ENCODE measurements at regions not wholly inside any gene's neighbourhood (a gene's known extent, or its start where the extent isn't known, plus 50 kb on each side); places are given as distances from the start of the nearest gene placed in this dataset.

DNA sequence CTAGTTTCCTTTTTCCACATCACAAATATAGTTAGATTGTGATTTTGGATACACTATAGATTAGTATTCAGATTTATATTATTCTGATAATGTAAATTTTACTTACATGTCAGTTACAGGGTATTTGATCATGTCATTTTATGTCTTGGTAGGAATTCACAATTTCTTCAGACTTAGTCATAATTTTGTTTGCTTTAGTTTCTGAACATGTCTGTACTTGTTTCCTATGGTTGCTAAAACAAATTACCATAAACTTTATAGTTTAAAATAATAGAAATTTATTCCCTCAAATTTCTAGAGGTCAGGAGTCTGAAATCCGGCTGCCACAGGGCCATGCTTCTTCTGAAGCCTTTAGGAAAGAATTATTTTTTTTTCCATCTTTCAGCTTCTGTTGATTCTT is 1817.2 kb upstream of the CDH9 start:
- Histone ChIP-seq H3K9me3 (ENCODE audit: control insufficient read depth in 2 of 3, insufficient read depth in 1 of 3, low read length in 3 of 3) (no peaks in the 10 kb centered on the region), H3K27me3 (ENCODE audit: control insufficient read depth, insufficient read depth, low read length) (no peaks in the 10 kb centered on the region), H3K27ac (ENCODE audit: low read depth in 2 of 2, low read length in 2 of 2) (no peak overlapping the region), H3K9ac (ENCODE audit: low read length in 3 of 3) (no peak overlapping the region), H3K4me3 (ENCODE audit: low read length in 3 of 3) (no peak overlapping the region), H3K36me3 (ENCODE audit: control insufficient read depth in 2 of 3, insufficient read depth in 3 of 3, low read length in 3 of 3) (no peaks in the 10 kb centered on the region), H3K4me1 (ENCODE audit: control insufficient read depth in 2 of 3, insufficient read depth in 2 of 3, low read depth in 1 of 3, low read length in 3 of 3) (no peaks in the 10 kb centered on the region)
- no peak for DNase-seq
- no peak for FAIRE-seq
- TF ChIP-seq, protein P1, sequence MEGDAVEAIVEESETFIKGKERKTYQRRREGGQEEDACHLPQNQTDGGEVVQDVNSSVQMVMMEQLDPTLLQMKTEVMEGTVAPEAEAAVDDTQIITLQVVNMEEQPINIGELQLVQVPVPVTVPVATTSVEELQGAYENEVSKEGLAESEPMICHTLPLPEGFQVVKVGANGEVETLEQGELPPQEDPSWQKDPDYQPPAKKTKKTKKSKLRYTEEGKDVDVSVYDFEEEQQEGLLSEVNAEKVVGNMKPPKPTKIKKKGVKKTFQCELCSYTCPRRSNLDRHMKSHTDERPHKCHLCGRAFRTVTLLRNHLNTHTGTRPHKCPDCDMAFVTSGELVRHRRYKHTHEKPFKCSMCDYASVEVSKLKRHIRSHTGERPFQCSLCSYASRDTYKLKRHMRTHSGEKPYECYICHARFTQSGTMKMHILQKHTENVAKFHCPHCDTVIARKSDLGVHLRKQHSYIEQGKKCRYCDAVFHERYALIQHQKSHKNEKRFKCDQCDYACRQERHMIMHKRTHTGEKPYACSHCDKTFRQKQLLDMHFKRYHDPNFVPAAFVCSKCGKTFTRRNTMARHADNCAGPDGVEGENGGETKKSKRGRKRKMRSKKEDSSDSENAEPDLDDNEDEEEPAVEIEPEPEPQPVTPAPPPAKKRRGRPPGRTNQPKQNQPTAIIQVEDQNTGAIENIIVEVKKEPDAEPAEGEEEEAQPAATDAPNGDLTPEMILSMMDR (IDR thresholded peaks at IDR 0.05; ENCODE audit: borderline replicate concordance, extremely low read depth, insufficient read depth): no peak
- intact Hi-C loops (cut with DNase I): no loop called here

DNA sequence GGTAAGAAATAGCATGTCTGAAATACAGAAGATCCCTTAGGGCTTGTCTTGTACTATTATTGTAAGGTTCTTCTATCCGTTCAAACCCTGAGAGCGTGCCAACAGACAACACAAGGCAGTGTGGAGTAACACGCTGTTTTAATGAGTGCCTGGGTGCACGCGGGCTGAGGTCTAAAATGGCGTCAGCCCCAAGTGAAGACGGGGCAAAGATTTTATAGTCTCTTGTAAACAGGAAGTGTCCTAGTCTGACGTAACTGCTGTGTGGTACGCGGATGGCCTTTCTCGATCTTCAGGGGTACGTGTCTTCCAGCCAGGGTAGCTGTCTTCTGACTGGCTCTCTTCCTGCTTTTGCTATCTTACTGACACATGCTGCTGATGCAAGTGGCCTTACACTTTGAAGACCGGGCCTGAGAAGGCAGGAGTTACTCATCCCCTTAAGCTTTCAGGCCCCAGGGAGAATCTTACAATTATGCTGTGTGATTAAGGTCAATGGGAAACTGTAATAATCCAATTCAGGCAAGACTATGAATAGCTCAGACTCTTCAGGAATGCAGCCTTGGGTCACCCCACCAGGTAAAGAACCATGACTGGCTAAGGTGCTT is 1812.0 kb upstream of the CDH9 start:
- H3K9me3 ChIP-seq (ENCODE audit: control insufficient read depth in 2 of 3, insufficient read depth in 1 of 3, low read length in 3 of 3): no peaks in the 10 kb centered on the region
- H3K4me1 ChIP-seq (ENCODE audit: control insufficient read depth in 2 of 3, insufficient read depth in 2 of 3, low read depth in 1 of 3, low read length in 3 of 3): no peaks in the 10 kb centered on the region
- TF ChIP-seq, protein P1 (IDR thresholded peaks at IDR 0.05; ENCODE audit: borderline replicate concordance, extremely low read depth, insufficient read depth): no peak
- H3K4me3 ChIP-seq (ENCODE audit: low read length in 3 of 3): no peak overlapping the region
- DNase-seq (no peak), FAIRE-seq (no peak)
- H3K27ac ChIP-seq (ENCODE audit: low read depth in 2 of 2, low read length in 2 of 2): no peak overlapping the region
- H3K36me3 ChIP-seq (ENCODE audit: control insufficient read depth in 2 of 3, insufficient read depth in 3 of 3, low read length in 3 of 3): no peaks in the 10 kb centered on the region
- intact Hi-C loops (cut with DNase I): no loop called here
- H3K9ac ChIP-seq (ENCODE audit: low read length in 3 of 3): no peak overlapping the region
- no peaks in the 10 kb centered on the region for H3K27me3 ChIP-seq (ENCODE audit: control insufficient read depth, insufficient read depth, low read length)

DNA sequence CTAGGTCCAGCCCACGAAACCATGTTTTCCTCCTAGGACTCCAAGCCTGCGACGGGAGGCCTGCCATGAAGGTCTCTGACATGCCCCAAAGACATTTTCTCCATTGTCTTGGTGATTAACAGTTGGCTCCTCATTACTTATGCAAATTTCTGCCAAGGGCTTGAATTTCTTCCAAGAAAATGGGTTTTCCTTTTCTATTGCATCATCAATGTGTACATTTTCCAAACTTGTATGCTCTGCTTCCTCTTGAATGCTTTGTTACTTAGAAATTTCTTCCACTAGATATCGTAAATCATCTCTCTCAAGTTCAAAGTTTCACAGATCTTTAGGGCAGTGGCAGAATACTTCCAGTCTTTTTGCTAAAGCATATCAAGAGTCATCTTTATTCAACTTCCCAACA is 1792.7 kb upstream of the CDH9 start:
- DNase-seq: no peak
- no peaks in the 10 kb centered on the region for H3K9me3 ChIP-seq (ENCODE audit: control insufficient read depth in 2 of 3, insufficient read depth in 1 of 3, low read length in 3 of 3)
- no peaks in the 10 kb centered on the region for H3K27me3 ChIP-seq (ENCODE audit: control insufficient read depth, insufficient read depth, low read length)
- no peaks in the 10 kb centered on the region for H3K4me1 ChIP-seq (ENCODE audit: control insufficient read depth in 2 of 3, insufficient read depth in 2 of 3, low read depth in 1 of 3, low read length in 3 of 3)
- intact Hi-C loops (cut with DNase I): no loop called here
- TF ChIP-seq, protein P1 (IDR thresholded peaks at IDR 0.05; ENCODE audit: borderline replicate concordance, extremely low read depth, insufficient read depth): no peak
- H3K36me3 ChIP-seq (ENCODE audit: control insufficient read depth in 2 of 3, insufficient read depth in 3 of 3, low read length in 3 of 3): no peaks in the 10 kb centered on the region
- no peak overlapping the region for H3K4me3 ChIP-seq (ENCODE audit: low read length in 3 of 3)
- no peak overlapping the region for H3K9ac ChIP-seq (ENCODE audit: low read length in 3 of 3)
- FAIRE-seq: no peak
- no peak overlapping the region for H3K27ac ChIP-seq (ENCODE audit: low read depth in 2 of 2, low read length in 2 of 2)

DNA sequence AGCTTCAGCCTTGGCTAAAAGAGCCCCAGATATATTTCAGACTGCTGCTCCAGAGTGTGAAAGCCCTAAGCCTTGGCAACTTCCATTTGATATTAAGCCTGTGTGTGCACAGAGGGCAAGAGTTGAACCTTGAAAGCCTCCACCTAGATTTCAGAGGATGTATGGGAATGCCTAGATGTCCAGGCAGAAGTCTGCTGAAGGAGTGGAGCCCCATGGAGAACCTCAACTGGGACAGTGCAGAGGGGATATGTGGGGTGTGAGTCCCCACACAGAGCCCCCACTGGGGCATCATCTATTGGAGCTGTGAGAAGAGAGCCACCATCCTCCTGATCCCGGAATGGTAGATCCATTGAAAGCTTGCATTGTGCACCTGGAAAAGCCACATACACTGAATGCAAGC is 1784.8 kb upstream of the CDH9 start:
- H3K9me3 ChIP-seq (ENCODE audit: control insufficient read depth in 2 of 3, insufficient read depth in 1 of 3, low read length in 3 of 3): peaks cover 0 to 3% (median 0%) of the 10 kb centered on the region in 3 donors
- H3K4me3 ChIP-seq (ENCODE audit: low read length in 3 of 3): no peak overlapping the region
- DNase-seq (no peak), FAIRE-seq (no peak)
- no peaks in the 10 kb centered on the region for H3K27me3 ChIP-seq (ENCODE audit: control insufficient read depth, insufficient read depth, low read length)
- H3K27ac ChIP-seq (ENCODE audit: low read depth in 2 of 2, low read length in 2 of 2): no peak overlapping the region
- no peaks in the 10 kb centered on the region for H3K4me1 ChIP-seq (ENCODE audit: control insufficient read depth in 2 of 3, insufficient read depth in 2 of 3, low read depth in 1 of 3, low read length in 3 of 3)
- no peaks in the 10 kb centered on the region for H3K36me3 ChIP-seq (ENCODE audit: control insufficient read depth in 2 of 3, insufficient read depth in 3 of 3, low read length in 3 of 3)
- intact Hi-C loops (cut with DNase I): no loop called here
- H3K9ac ChIP-seq (ENCODE audit: low read length in 3 of 3): no peak overlapping the region
- TF ChIP-seq, protein P1 (IDR thresholded peaks at IDR 0.05; ENCODE audit: borderline replicate concordance, extremely low read depth, insufficient read depth): no peak
